Skeletal muscle cell (primary cell): ENCODE measurements at regions not wholly inside any gene's neighbourhood (a gene's known extent, or its start where the extent isn't known, plus 50 kb on each side); places are given as distances from the start of the nearest gene placed in this dataset.
"Not testable (repeated sequence)": the region's sequence is repeated elsewhere in the genome, so short reads cannot be mapped to it uniquely, and the experiment has no call there.

ENCODE experiments used
- DNase-seq: peaks from one replicate; pipeline ENCODE4 v3.0.0-alpha.2; 2010; ENCODE audit warnings: low read depth
- H3K4me3 ChIP-seq: 2 replicates; pipeline ENCODE4 v1.5.1; 2011; ENCODE audit warnings: low read depth, mild to moderate bottlenecking, control low read depth, low read length, moderate library complexity

- no peak overlapping the region for H3K4me3 ChIP-seq
- no peak for DNase-seq
These were observed 166.1 kb upstream of the ETV3 start for GRCh38 chr1:157304271-157304670.

GRCh38 chr1:157302724-157303123 is 164.5 kb upstream of the ETV3 start:
- DNase-seq: no peak

GRCh38 chr1:157302199-157302497 is 164.0 kb upstream of the ETV3 start:
- H3K4me3 ChIP-seq: no peak overlapping the region
- DNase-seq: no peak

More at GRCh38 chr1:157302724-157303123, 164.5 kb upstream of the ETV3 start:
- no peak overlapping the region for H3K4me3 ChIP-seq

- no peak for DNase-seq
- no peak overlapping the region for H3K4me3 ChIP-seq
These were observed 163.4 kb upstream of the ETV3 start for GRCh38 chr1:157301477-157302198.

- DNase-seq, H3K4me3 ChIP-seq: not testable (repeated sequence)
These were observed 156.4 kb upstream of the ETV3 start for GRCh38 chr1:157294387-157295145.

- DNase-seq: no peak
- no peak overlapping the region for H3K4me3 ChIP-seq
These were observed 154.8 kb upstream of the ETV3 start for GRCh38 chr1:157292809-157293564.

GRCh38 chr1:157292302-157292701 is 154.1 kb upstream of the ETV3 start:
- H3K4me3 ChIP-seq: no peak overlapping the region
- DNase-seq: no peak

- H3K4me3 ChIP-seq: no peak overlapping the region
- DNase-seq: no peak
These were observed 152.9 kb upstream of the ETV3 start for GRCh38 chr1:157291083-157291482.

GRCh38 chr1:157289424-157290105 is 151.4 kb upstream of the ETV3 start:
- no peak for DNase-seq
- H3K4me3 ChIP-seq: no peak overlapping the region

GRCh38 chr1:157288996-157289395 is 150.8 kb upstream of the ETV3 start:
- DNase-seq: no peak
- H3K4me3 ChIP-seq: no peak overlapping the region

- H3K4me3 ChIP-seq: no peak overlapping the region
- DNase-seq: no peak
These were observed 150.3 kb upstream of the ETV3 start for GRCh38 chr1:157288492-157288891.

- no peak overlapping the region for H3K4me3 ChIP-seq
- DNase-seq: no peak
These were observed 149.8 kb upstream of the ETV3 start for GRCh38 chr1:157288006-157288405.

- no peak overlapping the region for H3K4me3 ChIP-seq
- DNase-seq: no peak
These were observed 149.3 kb upstream of the ETV3 start for GRCh38 chr1:157287462-157287861.

GRCh38 chr1:157286646-157287420 is 148.6 kb upstream of the ETV3 start:
- no peak overlapping the region for H3K4me3 ChIP-seq
- DNase-seq: no peak

GRCh38 chr1:157286096-157286495 is 147.9 kb upstream of the ETV3 start:
- no peak for DNase-seq

GRCh38 chr1:157284451-157284850 is 146.3 kb upstream of the ETV3 start:
- no peak for DNase-seq
- H3K4me3 ChIP-seq: no peak overlapping the region

More at GRCh38 chr1:157286096-157286495, 147.9 kb upstream of the ETV3 start:
- no peak overlapping the region for H3K4me3 ChIP-seq

- H3K4me3 ChIP-seq: no peak overlapping the region
- no peak for DNase-seq
These were observed 141.6 kb upstream of the ETV3 start for GRCh38 chr1:157279802-157280140.

GRCh38 chr1:157279138-157279801 is 141.1 kb upstream of the ETV3 start:
- DNase-seq: no peak
- H3K4me3 ChIP-seq: no peak overlapping the region
